ENCODE measurements at regions not wholly inside any gene's neighbourhood (a gene's known extent, or its start where the extent isn't known, plus 50 kb on each side); places are given as distances from the start of the nearest gene placed in this dataset.

GRCh38 chr6:150676344-150676743, 76.7 kb downstream of the PLEKHG1 start:
- H3K27me3 ChIP-seq (ENCODE audit: insufficient read depth) = no peaks in the 10 kb centered on the region
- Mint-ChIP-seq H3K27ac (no peak overlapping the region), H3K4me3 (no peak overlapping the region), H3K27me3 (ENCODE audit: insufficient read depth, low read depth, poor library complexity) (peaks cover 1% of the 10 kb centered on the region), H3K9me3 (no peaks in the 10 kb centered on the region), H3K4me1 (no peaks in the 10 kb centered on the region), H3K36me3 (ENCODE audit: low read depth) (no peaks in the 10 kb centered on the region)
- no peaks in the 10 kb centered on the region for H4K20me1 ChIP-seq (replicated peaks; ENCODE audit: insufficient read depth)
- no peak overlapping the region for H3K4me3 ChIP-seq
- H3K4me2 ChIP-seq = no peak overlapping the region
- no peaks in the 10 kb centered on the region for H3K36me3 ChIP-seq (ENCODE audit: insufficient read depth)
- no peaks in the 10 kb centered on the region for H3F3A ChIP-seq (replicated peaks; ENCODE audit: low read depth)
- H3K79me2 ChIP-seq (replicated peaks; ENCODE audit: insufficient read depth) = no peaks in the 10 kb centered on the region
- no peak overlapping the region for H3K27ac ChIP-seq (ENCODE audit: low read depth)
- no peak for DNase-seq (ENCODE audit: low spot score)
- TF ChIP-seq EZH2 (IDR thresholded peaks at IDR 0.05; ENCODE audit: low read depth, unreplicated experiment) = no peak
- TF ChIP-seq JUNB (IDR thresholded peaks at IDR 0.05; ENCODE audit: unreplicated experiment) = no peak
- no peak for TF ChIP-seq CTCF (conservative IDR thresholded peaks at IDR 0.05; ENCODE audit: low read depth in 2 of 2)
- no peak for TF ChIP-seq ZNF114 (CRISPR knock-in tag; IDR thresholded peaks at IDR 0.05)
- no peak for TF ChIP-seq ETS1 (IDR thresholded peaks at IDR 0.05)
- no peak for TF ChIP-seq CREB1 (CRISPR knock-in tag; IDR thresholded peaks at IDR 0.05; ENCODE audit: low read depth)
- TF ChIP-seq POLR2AphosphoS5 (IDR thresholded peaks at IDR 0.05; ENCODE audit: low read depth) = no peak
- no peak for TF ChIP-seq REST (IDR thresholded peaks at IDR 0.05; ENCODE audit: unreplicated experiment)
- TF ChIP-seq ZNF331 (CRISPR knock-in tag; IDR thresholded peaks at IDR 0.05; ENCODE audit: low read depth) = no peak
- TF ChIP-seq ZNF462 (CRISPR knock-in tag; IDR thresholded peaks at IDR 0.05) = no peak
- no peak for TF ChIP-seq STAT1 (IDR thresholded peaks at IDR 0.05; ENCODE audit: unreplicated experiment)
- no peak for TF ChIP-seq EZH2phosphoT487 (IDR thresholded peaks at IDR 0.05; ENCODE audit: unreplicated experiment)
- no peak for TF ChIP-seq NANOG (IDR thresholded peaks at IDR 0.05; ENCODE audit: borderline replicate concordance)
- H3K9me2 ChIP-seq (ENCODE audit: insufficient read depth) = no peaks in the 10 kb centered on the region
- H2AFZ ChIP-seq = no peak overlapping the region
- H3K4me1 ChIP-seq (ENCODE audit: insufficient read depth) = no peaks in the 10 kb centered on the region
- ATAC-seq = no peak
